ENCODE measurements at regions not wholly inside any gene's neighbourhood (a gene's known extent, or its start where the extent isn't known, plus 50 kb on each side); places are given as distances from the start of the nearest gene placed in this dataset.

DNA sequence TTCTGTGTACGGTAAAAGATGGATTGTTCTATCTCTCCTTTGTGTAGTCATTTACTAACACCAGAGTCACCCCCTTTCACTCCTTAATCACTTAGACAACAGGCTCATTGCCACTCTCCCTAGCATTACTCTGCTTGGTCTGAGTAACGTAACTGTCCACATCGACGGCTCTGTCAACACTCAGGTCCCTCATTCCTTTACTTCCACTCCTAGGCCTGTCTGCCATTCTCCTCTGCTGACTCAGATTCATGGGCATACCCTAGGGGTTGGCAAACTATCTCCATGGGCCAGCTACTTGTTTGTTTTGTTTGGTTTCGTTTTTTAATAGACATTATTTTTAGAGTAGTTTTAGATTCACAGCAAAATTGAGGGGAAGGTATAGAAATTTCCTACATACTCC, 243.9 kb downstream of the NR4A2 start:
- no peak for TF ChIP-seq CTCF (IDR thresholded peaks at IDR 0.05; ENCODE audit: insufficient read depth, low read depth, low read length)
- TF ChIP-seq EZH2 (IDR thresholded peaks at IDR 0.05; ENCODE audit: insufficient read depth, low read length): no peak

Measured in astrocyte (in vitro differentiated cells and primary cell).